Epithelial cell of esophagus (primary cell): ENCODE measurements at regions not wholly inside any gene's neighbourhood (a gene's known extent, or its start where the extent isn't known, plus 50 kb on each side); places are given as distances from the start of the nearest gene placed in this dataset.

Source experiments
- DNase-seq: peaks from one replicate; pipeline ENCODE4 v3.0.0; 2010; ENCODE audit warnings: low read depth
- H3K4me3 ChIP-seq: 2 replicates; pipeline ENCODE4 v1.5.1; 2011; ENCODE audit warnings: mild to moderate bottlenecking, low read length, control low read depth
- CTCF ChIP-seq: IDR thresholded peaks from 2 replicates; pipeline ENCODE4 v1.5.1; 2011; ENCODE audit warnings: low read depth, mild to moderate bottlenecking, low read length, control low read depth, inconsistent platforms; ENCODE audit not compliant: insufficient read depth; ENCODE audit errors: missing control alignments

GRCh38 chr10:107585630-107586029, 421.1 kb upstream of the SORCS1 start:
- TF ChIP-seq CTCF: no peak
- DNase-seq: peak; percentile 77
- H3K4me3 ChIP-seq: no peak overlapping the region

DNA sequence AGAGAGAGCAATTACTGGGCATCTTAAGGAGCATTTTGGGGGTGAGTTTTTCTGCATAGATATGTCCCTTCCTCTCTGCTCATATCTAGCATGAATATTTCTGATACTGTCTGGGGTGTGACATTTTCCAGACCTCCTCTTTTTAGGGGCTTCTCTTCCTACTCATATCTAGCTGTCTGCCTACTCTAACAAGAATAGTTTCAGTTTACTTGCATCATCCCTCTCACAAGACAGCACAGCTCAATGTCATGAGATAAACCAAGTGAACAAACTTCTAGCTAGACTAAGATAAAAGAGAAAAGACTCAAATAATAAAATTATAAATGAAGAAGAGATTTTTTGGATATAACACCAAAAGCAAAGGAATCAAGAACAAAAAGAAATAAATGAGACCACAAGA, 419.5 kb upstream of the SORCS1 start:
- H3K4me3 ChIP-seq: no peak overlapping the region
- TF ChIP-seq CTCF: no peak
- no peak for DNase-seq

DNA sequence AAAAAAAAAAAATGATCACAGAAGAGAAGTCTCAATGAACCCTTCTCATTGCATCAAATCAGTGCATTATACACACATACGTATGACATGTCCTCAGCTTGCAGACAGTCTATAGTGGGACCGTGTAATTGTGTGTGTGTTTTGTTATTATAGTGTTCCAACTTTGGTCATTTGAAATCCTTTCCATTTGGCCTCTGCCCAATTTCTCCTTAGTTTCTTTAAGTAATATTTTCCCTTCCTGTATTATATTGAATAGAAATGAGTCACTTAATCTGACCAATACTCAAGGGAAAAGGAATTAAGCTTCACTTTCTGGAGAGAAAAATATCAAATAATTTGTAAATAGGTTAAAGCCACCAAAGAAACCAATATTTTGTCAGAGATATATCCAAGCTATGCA, 415.5 kb upstream of the SORCS1 start:
- no peak for TF ChIP-seq CTCF
- no peak for DNase-seq
- no peak overlapping the region for H3K4me3 ChIP-seq

DNA sequence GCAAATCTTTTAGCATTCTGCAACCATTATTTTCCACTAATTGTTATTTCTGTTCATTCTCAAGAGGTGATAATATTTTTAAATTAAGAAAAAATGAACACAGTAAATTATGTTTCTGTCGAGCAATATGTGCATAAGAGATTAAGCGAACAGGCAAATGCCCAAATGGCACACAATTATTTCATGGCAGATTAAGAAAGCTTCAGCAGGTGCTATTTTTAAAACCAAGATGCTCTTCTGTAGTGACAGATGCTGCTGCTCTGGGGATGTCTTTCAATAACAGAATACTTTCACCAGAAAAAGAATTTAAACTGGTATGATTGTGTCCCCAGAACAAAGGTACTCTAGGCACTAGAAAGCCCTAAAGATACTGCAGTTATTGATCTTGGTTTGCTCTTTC, 412.7 kb upstream of the SORCS1 start:
- no peak overlapping the region for H3K4me3 ChIP-seq
- TF ChIP-seq CTCF: no peak
- DNase-seq: no peak

- TF ChIP-seq CTCF: no peak
- DNase-seq: peak; percentile 27
- no peak overlapping the region for H3K4me3 ChIP-seq
Observed at GRCh38 chr10:107576746-107577145, 412.2 kb upstream of the SORCS1 start.

DNA sequence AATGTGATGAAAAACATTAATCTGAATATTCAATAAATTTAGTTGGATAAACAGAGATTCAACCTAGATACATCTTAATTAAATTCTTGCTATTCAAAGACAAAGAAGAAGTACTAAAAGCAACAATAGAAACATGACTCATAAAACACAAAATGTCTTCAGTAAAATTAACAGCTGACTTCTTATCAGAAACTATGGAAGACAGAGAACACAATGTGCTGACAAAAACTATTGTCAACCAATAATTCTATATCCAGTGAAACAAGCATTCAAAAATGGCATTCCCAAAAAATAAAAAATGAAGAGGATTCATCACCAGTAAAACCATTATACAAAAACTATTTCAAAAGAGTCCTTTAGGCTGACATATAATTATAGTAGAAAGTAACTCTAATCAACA, 400.5 kb upstream of the SORCS1 start:
- H3K4me3 ChIP-seq: no peak overlapping the region
- TF ChIP-seq CTCF: no peak
- DNase-seq: no peak

DNA sequence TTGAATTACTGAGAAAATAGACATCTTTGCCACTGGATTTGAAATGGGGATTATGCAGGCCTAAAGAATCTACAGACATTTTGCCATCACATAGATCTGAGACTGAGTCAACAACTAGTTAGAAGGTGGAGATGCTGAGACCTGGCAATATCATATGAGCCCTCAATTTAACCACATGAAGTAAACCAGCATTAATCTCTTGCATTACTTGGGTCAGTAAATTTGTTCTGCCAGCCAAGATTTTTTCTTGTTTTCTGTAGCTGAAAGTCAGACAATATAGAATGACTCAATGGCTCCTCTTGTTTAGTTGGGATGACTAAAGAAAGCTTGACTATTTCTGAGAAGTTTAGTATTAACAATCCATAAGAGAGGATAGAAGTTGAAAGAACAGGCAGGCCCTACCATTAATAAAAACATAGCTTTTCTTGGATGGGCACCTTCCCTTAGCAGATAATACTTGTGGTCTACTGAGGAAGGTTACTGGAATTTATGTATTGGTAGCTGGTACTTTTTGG, 396.7 kb upstream of the SORCS1 start:
- no peak overlapping the region for H3K4me3 ChIP-seq
- no peak for TF ChIP-seq CTCF
- DNase-seq: peak; percentile 6
